Left colon (tissue), 2 donors: ENCODE measurements at regions not wholly inside any gene's neighbourhood (a gene's known extent, or its start where the extent isn't known, plus 50 kb on each side); places are given as distances from the start of the nearest gene placed in this dataset.
"Not testable (repeated sequence)": the region's sequence is repeated elsewhere in the genome, so short reads cannot be mapped to it uniquely, and the experiment has no call there.

ENCODE experiments used
- ATAC-seq: fragments of 200-7000 bp; cut with Tn5 transposase; one replicate; pipeline ENCODE4 v1.9.1; 2020; ENCODE audit warnings: mild to moderate bottlenecking, moderate library complexity
- DNase-seq, 2 donors: peaks; one replicate each; pipeline ENCODE4 v3.0.0-alpha.2; 2020
- intact Hi-C, 2 donors: fragments of 100-400 bp; cut with DNase I in 1 of 2; cut with micrococcal nuclease in 1 of 2; formaldehyde crosslinking; loops; one replicate each; pipeline versions ENCODE4 v1.11.2 to v1.14.0; 2022; cut with DNase I, micrococcal nuclease
- donor health status: DM: no; HTN: no; CAD: no.
- donor health status: DM: yes; HTN: yes; CAD: no.

GRCh38 chrX:873016-873415, 242.4 kb downstream of the SHOX start:
- DNase-seq, result no peak
- intact Hi-C loops, result no loop called here
- no peak for ATAC-seq

GRCh38 chrX:872090-872489, 241.5 kb downstream of the SHOX start:
- no peak for DNase-seq
- no peak for ATAC-seq
- intact Hi-C loops, result no loop called here

- intact Hi-C loops, result no loop called here
- DNase-seq (no peak), ATAC-seq (no peak)
Measured at GRCh38 chrX:871626-872025, 241.0 kb downstream of the SHOX start.

GRCh38 chrX:867966-868647, 237.5 kb downstream of the SHOX start:
- DNase-seq (no peak), ATAC-seq (no peak)
- intact Hi-C loops, result no loop called here

GRCh38 chrX:867502-867901, 236.9 kb downstream of the SHOX start:
- ATAC-seq (no peak), DNase-seq (no peak)
- intact Hi-C loops, result no loop called here

- no peak for ATAC-seq
- intact Hi-C loops, result no loop called here
- DNase-seq, result no peak
Measured at GRCh38 chrX:866441-866990, 235.9 kb downstream of the SHOX start.

GRCh38 chrX:865422-865821, 234.8 kb downstream of the SHOX start:
- no peak for ATAC-seq
- no peak for DNase-seq
- intact Hi-C loops, result no loop called here

GRCh38 chrX:861921-862320, 231.3 kb downstream of the SHOX start:
- no peak for ATAC-seq
- intact Hi-C loops, result no loop called here
- DNase-seq, result no peak

- intact Hi-C loops, result no loop called here
- ATAC-seq (no peak), DNase-seq (no peak)
Measured at GRCh38 chrX:861340-861890, 230.8 kb downstream of the SHOX start.

GRCh38 chrX:859329-859728, 228.7 kb downstream of the SHOX start:
- no peak for ATAC-seq
- intact Hi-C loops, result no loop called here
- DNase-seq, result no peak

GRCh38 chrX:858542-859078, 228.0 kb downstream of the SHOX start:
- no peak for DNase-seq
- no peak for ATAC-seq
- intact Hi-C loops, result no loop called here

GRCh38 chrX:857376-857775, 226.8 kb downstream of the SHOX start:
- ATAC-seq (no peak), DNase-seq (no peak)
- intact Hi-C loops, result no loop called here

GRCh38 chrX:856566-857290, 226.1 kb downstream of the SHOX start:
- DNase-seq, result no peak
- intact Hi-C loops, result no loop called here
- ATAC-seq, result no peak

GRCh38 chrX:853304-853703, 222.7 kb downstream of the SHOX start:
- ATAC-seq (no peak), DNase-seq (no peak)
- intact Hi-C loops, result no loop called here

- no peak for ATAC-seq
- DNase-seq, result no peak
- intact Hi-C loops, result no loop called here
Measured at GRCh38 chrX:850471-850916, 219.9 kb downstream of the SHOX start.

- ATAC-seq, result no peak
- DNase-seq, result no peak
- intact Hi-C loops, result no loop called here
Measured at GRCh38 chrX:848386-848785, 217.8 kb downstream of the SHOX start.

- ATAC-seq, result no peak
- DNase-seq, result no peak
- intact Hi-C loops, result no loop called here
Measured at GRCh38 chrX:843306-843705, 212.7 kb downstream of the SHOX start.

GRCh38 chrX:840556-840955, 210.0 kb downstream of the SHOX start:
- ATAC-seq, result no peak
- intact Hi-C loops, result no loop called here
- DNase-seq, result no peak

GRCh38 chrX:838666-839065, 208.1 kb downstream of the SHOX start:
- ATAC-seq, intact Hi-C loops, DNase-seq: not testable (repeated sequence)

GRCh38 chrX:835857-836256, 205.3 kb downstream of the SHOX start:
- intact Hi-C loops, DNase-seq, ATAC-seq: not testable (repeated sequence)
